Ishikawa (cell line): ENCODE measurements at regions not wholly inside any gene's neighbourhood (a gene's known extent, or its start where the extent isn't known, plus 50 kb on each side); places are given as distances from the start of the nearest gene placed in this dataset.

Experiments used
- CEBPB ChIP-seq: IDR thresholded peaks from 2 replicates; pipeline ENCODE4 v1.6.1; 2012
- CREB1 ChIP-seq: IDR thresholded peaks from 2 replicates; pipeline ENCODE4 v1.6.1; 2012; ENCODE audit warnings: low read depth
- EP300 ChIP-seq: IDR thresholded peaks from 2 replicates; pipeline ENCODE4 v1.6.1; 2012; ENCODE audit warnings: borderline replicate concordance
- FOXM1 ChIP-seq: IDR thresholded peaks from 2 replicates; pipeline ENCODE4 v1.6.1; 2012; ENCODE audit warnings: low read depth, borderline replicate concordance
- MAX ChIP-seq: IDR thresholded peaks from 2 replicates; pipeline ENCODE4 v1.6.1; 2012
- RAD21 ChIP-seq: IDR thresholded peaks from 2 replicates; pipeline ENCODE4 v1.6.1; 2012; ENCODE audit warnings: low read depth
- TAF1 ChIP-seq: IDR thresholded peaks from 2 replicates; pipeline ENCODE4 v1.6.1; 2012; ENCODE audit warnings: low read depth, mild to moderate bottlenecking
- TCF12 ChIP-seq: IDR thresholded peaks from 2 replicates; pipeline ENCODE4 v1.6.1; 2012; ENCODE audit warnings: low read depth
- YY1 ChIP-seq: IDR thresholded peaks from 2 replicates; pipeline ENCODE4 v1.6.1; 2012; ENCODE audit warnings: low read depth
- ZBTB7A ChIP-seq: IDR thresholded peaks from 2 replicates; pipeline ENCODE4 v1.6.1; 2012; ENCODE audit warnings: low read depth
- TF ChIP-seq, protein P1 (sequence below): IDR thresholded peaks from 2 replicates; pipeline ENCODE4 v1.6.1; 2012
- TF ChIP-seq, protein P2 (sequence below): IDR thresholded peaks from 2 replicates; pipeline ENCODE4 v1.6.1; 2012; ENCODE audit warnings: low read depth, mild to moderate bottlenecking

DNA sequence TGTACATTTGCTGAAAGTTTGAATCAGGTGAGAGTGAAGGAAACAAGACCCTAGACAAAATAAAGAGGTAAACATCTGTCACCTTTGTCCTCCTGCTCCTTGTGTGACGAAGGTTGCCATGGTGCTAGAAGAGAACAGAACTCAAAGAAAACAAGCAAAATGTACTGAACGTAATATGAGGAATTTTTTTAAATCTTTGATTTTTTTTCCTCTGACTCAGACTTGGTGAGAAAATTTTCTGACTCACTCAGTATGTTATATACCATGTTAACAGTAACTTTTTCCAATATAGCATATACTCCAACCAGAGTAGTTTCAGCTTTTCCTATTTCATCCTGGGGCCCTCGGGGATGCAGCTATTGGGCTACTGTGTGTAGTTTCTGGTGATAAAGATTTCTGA lies 2114.6 kb upstream of the PIK3C3 start:
- TF ChIP-seq ZBTB7A (no peak), MAX (no peak), TAF1 (no peak), RAD21 (no peak), CREB1 (no peak), YY1 (no peak), EP300 (no peak), CEBPB (no peak), TCF12 (no peak), FOXM1 (no peak)
- TF ChIP-seq, protein P1, sequence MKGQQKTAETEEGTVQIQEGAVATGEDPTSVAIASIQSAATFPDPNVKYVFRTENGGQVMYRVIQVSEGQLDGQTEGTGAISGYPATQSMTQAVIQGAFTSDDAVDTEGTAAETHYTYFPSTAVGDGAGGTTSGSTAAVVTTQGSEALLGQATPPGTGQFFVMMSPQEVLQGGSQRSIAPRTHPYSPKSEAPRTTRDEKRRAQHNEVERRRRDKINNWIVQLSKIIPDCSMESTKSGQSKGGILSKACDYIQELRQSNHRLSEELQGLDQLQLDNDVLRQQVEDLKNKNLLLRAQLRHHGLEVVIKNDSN, result no peak
- TF ChIP-seq, protein P2, sequence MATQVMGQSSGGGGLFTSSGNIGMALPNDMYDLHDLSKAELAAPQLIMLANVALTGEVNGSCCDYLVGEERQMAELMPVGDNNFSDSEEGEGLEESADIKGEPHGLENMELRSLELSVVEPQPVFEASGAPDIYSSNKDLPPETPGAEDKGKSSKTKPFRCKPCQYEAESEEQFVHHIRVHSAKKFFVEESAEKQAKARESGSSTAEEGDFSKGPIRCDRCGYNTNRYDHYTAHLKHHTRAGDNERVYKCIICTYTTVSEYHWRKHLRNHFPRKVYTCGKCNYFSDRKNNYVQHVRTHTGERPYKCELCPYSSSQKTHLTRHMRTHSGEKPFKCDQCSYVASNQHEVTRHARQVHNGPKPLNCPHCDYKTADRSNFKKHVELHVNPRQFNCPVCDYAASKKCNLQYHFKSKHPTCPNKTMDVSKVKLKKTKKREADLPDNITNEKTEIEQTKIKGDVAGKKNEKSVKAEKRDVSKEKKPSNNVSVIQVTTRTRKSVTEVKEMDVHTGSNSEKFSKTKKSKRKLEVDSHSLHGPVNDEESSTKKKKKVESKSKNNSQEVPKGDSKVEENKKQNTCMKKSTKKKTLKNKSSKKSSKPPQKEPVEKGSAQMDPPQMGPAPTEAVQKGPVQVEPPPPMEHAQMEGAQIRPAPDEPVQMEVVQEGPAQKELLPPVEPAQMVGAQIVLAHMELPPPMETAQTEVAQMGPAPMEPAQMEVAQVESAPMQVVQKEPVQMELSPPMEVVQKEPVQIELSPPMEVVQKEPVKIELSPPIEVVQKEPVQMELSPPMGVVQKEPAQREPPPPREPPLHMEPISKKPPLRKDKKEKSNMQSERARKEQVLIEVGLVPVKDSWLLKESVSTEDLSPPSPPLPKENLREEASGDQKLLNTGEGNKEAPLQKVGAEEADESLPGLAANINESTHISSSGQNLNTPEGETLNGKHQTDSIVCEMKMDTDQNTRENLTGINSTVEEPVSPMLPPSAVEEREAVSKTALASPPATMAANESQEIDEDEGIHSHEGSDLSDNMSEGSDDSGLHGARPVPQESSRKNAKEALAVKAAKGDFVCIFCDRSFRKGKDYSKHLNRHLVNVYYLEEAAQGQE, result no peak
